ENCODE measurements at regions not wholly inside any gene's neighbourhood (a gene's known extent, or its start where the extent isn't known, plus 50 kb on each side); places are given as distances from the start of the nearest gene placed in this dataset.

GRCh38 chr3:182121401-182121800 lies 409.7 kb downstream of the SOX2 start:
- DNase-seq = no peak
- Histone ChIP-seq H3K4me3 (ENCODE audit: low read length) (no peak overlapping the region), H3K4me1 (ENCODE audit: control insufficient read depth, insufficient read depth, low read length) (no peaks in the 10 kb centered on the region), H3K27me3 (ENCODE audit: control insufficient read depth, insufficient read depth, low read length, poor library complexity, severe bottlenecking) (no peaks in the 10 kb centered on the region), H3K27ac (ENCODE audit: low read depth, low read length) (no peak overlapping the region), H3K9ac (ENCODE audit: extremely low read depth, low read length, poor library complexity, severe bottlenecking) (no peak overlapping the region), H3K9me3 (ENCODE audit: control insufficient read depth, low read length) (no peaks in the 10 kb centered on the region), H3K36me3 (ENCODE audit: control insufficient read depth, insufficient read depth, low read length) (no peaks in the 10 kb centered on the region)
- H3K27me3 Mint-ChIP-seq (ENCODE audit: insufficient read depth) = peaks cover 1% of the 10 kb centered on the region
- H3K9me3 Mint-ChIP-seq = no peaks in the 10 kb centered on the region
- peaks cover 10% of the 10 kb centered on the region for H3K4me1 Mint-ChIP-seq
- WGBS, 2 experiments (ENCODE audit: insufficient coverage in 1 of 2, insufficient read length in 1 of 2) = 57% methylated on average over 2 of the region's 2 CpGs; no CpG with 5 or more reads in 1 of the 2 experiments
- TF ChIP-seq CTCF (conservative IDR thresholded peaks at IDR 0.05) = no peak
- H3K4me3 Mint-ChIP-seq = no peak overlapping the region
- H3K27ac Mint-ChIP-seq = no peak overlapping the region
- H3K36me3 Mint-ChIP-seq (ENCODE audit: low read depth) = no peaks in the 10 kb centered on the region

GRCh38 chr3:182122779-182123178 lies 411.1 kb downstream of the SOX2 start:
- Histone ChIP-seq H3K4me1 (ENCODE audit: control insufficient read depth, insufficient read depth, low read length) (no peaks in the 10 kb centered on the region), H3K9ac (ENCODE audit: extremely low read depth, low read length, poor library complexity, severe bottlenecking) (no peak overlapping the region), H3K27ac (ENCODE audit: low read depth, low read length) (no peak overlapping the region), H3K27me3 (ENCODE audit: control insufficient read depth, insufficient read depth, low read length, poor library complexity, severe bottlenecking) (no peaks in the 10 kb centered on the region), H3K4me3 (ENCODE audit: low read length) (no peak overlapping the region), H3K9me3 (ENCODE audit: control insufficient read depth, low read length) (no peaks in the 10 kb centered on the region), H3K36me3 (ENCODE audit: control insufficient read depth, insufficient read depth, low read length) (no peaks in the 10 kb centered on the region)
- H3K27ac Mint-ChIP-seq = no peak overlapping the region
- H3K9me3 Mint-ChIP-seq = no peaks in the 10 kb centered on the region
- no peak for DNase-seq
- TF ChIP-seq CTCF (conservative IDR thresholded peaks at IDR 0.05) = no peak
- H3K27me3 Mint-ChIP-seq (ENCODE audit: insufficient read depth) = peaks cover 4% of the 10 kb centered on the region
- WGBS, 2 experiments (ENCODE audit: insufficient coverage in 1 of 2, insufficient read length in 1 of 2) = 35 to 51% methylated on average over 3 of the region's 3 CpGs
- H3K4me1 Mint-ChIP-seq = peaks cover 10% of the 10 kb centered on the region
- no peaks in the 10 kb centered on the region for H3K36me3 Mint-ChIP-seq (ENCODE audit: low read depth)
- no peak overlapping the region for H3K4me3 Mint-ChIP-seq

- H3K36me3 ChIP-seq (ENCODE audit: control insufficient read depth, insufficient read depth, low read length) = no peaks in the 10 kb centered on the region
- H3K4me3 ChIP-seq (ENCODE audit: low read length) = no peak overlapping the region
- H3K9me3 Mint-ChIP-seq = no peaks in the 10 kb centered on the region
- no peaks in the 10 kb centered on the region for H3K27me3 ChIP-seq (ENCODE audit: control insufficient read depth, insufficient read depth, low read length, poor library complexity, severe bottlenecking)
- H3K4me1 ChIP-seq (ENCODE audit: control insufficient read depth, insufficient read depth, low read length) = no peaks in the 10 kb centered on the region
- WGBS, 2 experiments (ENCODE audit: insufficient coverage in 1 of 2, insufficient read length in 1 of 2) = 94 to 96% methylated on average over 3 of the region's 3 CpGs
- H3K4me3 Mint-ChIP-seq = no peak overlapping the region
- H3K27me3 Mint-ChIP-seq (ENCODE audit: insufficient read depth) = peaks cover 7% of the 10 kb centered on the region
- no peak overlapping the region for H3K27ac ChIP-seq (ENCODE audit: low read depth, low read length)
- no peak for DNase-seq
- no peak overlapping the region for H3K27ac Mint-ChIP-seq
- no peaks in the 10 kb centered on the region for H3K9me3 ChIP-seq (ENCODE audit: control insufficient read depth, low read length)
- TF ChIP-seq CTCF (conservative IDR thresholded peaks at IDR 0.05) = no peak
- no peaks in the 10 kb centered on the region for H3K36me3 Mint-ChIP-seq (ENCODE audit: low read depth)
- no peak overlapping the region for H3K9ac ChIP-seq (ENCODE audit: extremely low read depth, low read length, poor library complexity, severe bottlenecking)
- peaks cover 10% of the 10 kb centered on the region for H3K4me1 Mint-ChIP-seq
These were observed 412.5 kb downstream of the SOX2 start for GRCh38 chr3:182124187-182124586.
